GM12865 (cell line): ENCODE measurements at regions not wholly inside any gene's neighbourhood (a gene's known extent, or its start where the extent isn't known, plus 50 kb on each side); places are given as distances from the start of the nearest gene placed in this dataset.

Experiments
- DNase-seq: peaks from one replicate; pipeline ENCODE4 v3.0.0; 2010; ENCODE audit warnings: low read depth
- H3K4me3 ChIP-seq: 2 replicates; pipeline ENCODE4 v1.5.1; 2011; ENCODE audit warnings: mild to moderate bottlenecking, low read depth, low read length, control low read depth
- CTCF ChIP-seq: IDR thresholded peaks from 2 replicates; pipeline ENCODE4 v1.5.1; 2011; ENCODE audit warnings: low read length, control low read depth, low read depth, inconsistent platforms; ENCODE audit not compliant: insufficient read depth; ENCODE audit errors: missing control alignments

- no peak for TF ChIP-seq CTCF
- no peak for DNase-seq
- no peak overlapping the region for H3K4me3 ChIP-seq
Measured at GRCh38 chr5:123813264-123813663, 301.3 kb downstream of the CSNK1G3 start.

GRCh38 chr5:123811831-123812230, 299.9 kb downstream of the CSNK1G3 start:
- no peak for DNase-seq
- TF ChIP-seq CTCF, result no peak
- no peak overlapping the region for H3K4me3 ChIP-seq

- no peak overlapping the region for H3K4me3 ChIP-seq
- no peak for DNase-seq
- no peak for TF ChIP-seq CTCF
Measured at GRCh38 chr5:123810746-123811340, 298.9 kb downstream of the CSNK1G3 start.

- no peak for DNase-seq
- no peak overlapping the region for H3K4me3 ChIP-seq
- TF ChIP-seq CTCF, result no peak
Measured at GRCh38 chr5:123810253-123810652, 298.3 kb downstream of the CSNK1G3 start.

- no peak for TF ChIP-seq CTCF
- no peak for DNase-seq
- no peak overlapping the region for H3K4me3 ChIP-seq
Measured at GRCh38 chr5:123809594-123810221, 297.7 kb downstream of the CSNK1G3 start.

- no peak for TF ChIP-seq CTCF
- H3K4me3 ChIP-seq, result no peak overlapping the region
- no peak for DNase-seq
Measured at GRCh38 chr5:123808461-123809380, 296.7 kb downstream of the CSNK1G3 start.
